ENCODE measurements at regions not wholly inside any gene's neighbourhood (a gene's known extent, or its start where the extent isn't known, plus 50 kb on each side); places are given as distances from the start of the nearest gene placed in this dataset.
"Not testable (repeated sequence)": the region's sequence is repeated elsewhere in the genome, so short reads cannot be mapped to it uniquely, and the experiment has no call there.

- DNase-seq, result no peak
Measured at GRCh38 chr3:150300388-150300787, 107.7 kb upstream of the TSC22D2 start.

- no peak for DNase-seq
Measured at GRCh38 chr3:150299201-150299600, 108.9 kb upstream of the TSC22D2 start.

- DNase-seq, result no peak
Measured at GRCh38 chr3:150296966-150297365, 111.1 kb upstream of the TSC22D2 start.

- no peak for DNase-seq
Measured at GRCh38 chr3:150296123-150296735, 111.9 kb upstream of the TSC22D2 start.

GRCh38 chr3:150293401-150294001, 114.6 kb upstream of the TSC22D2 start:
- no peak for DNase-seq

GRCh38 chr3:150292891-150293290, 115.2 kb upstream of the TSC22D2 start:
- DNase-seq, result no peak

- no peak for DNase-seq
Measured at GRCh38 chr3:150291515-150291914, 116.6 kb upstream of the TSC22D2 start.

GRCh38 chr3:150286390-150287147, 121.5 kb upstream of the TSC22D2 start:
- DNase-seq, result peak in 1 of 5 donors; percentile 15

- DNase-seq, result no peak
Measured at GRCh38 chr3:150285601-150286000, 122.5 kb upstream of the TSC22D2 start.

GRCh38 chr3:150278843-150279381, 129.2 kb upstream of the TSC22D2 start:
- no peak for DNase-seq

GRCh38 chr3:150278195-150278594, 129.9 kb upstream of the TSC22D2 start:
- DNase-seq, result no peak

- no peak for DNase-seq
Measured at GRCh38 chr3:150277444-150277843, 130.7 kb upstream of the TSC22D2 start.

GRCh38 chr3:150275941-150276340, 132.2 kb upstream of the TSC22D2 start:
- no peak for DNase-seq

- DNase-seq, result no peak
Measured at GRCh38 chr3:150274372-150274771, 133.7 kb upstream of the TSC22D2 start.

- DNase-seq, result no peak
Measured at GRCh38 chr3:150273396-150273795, 134.7 kb upstream of the TSC22D2 start.

- DNase-seq, result no peak
Measured at GRCh38 chr3:150271591-150271960, 136.5 kb upstream of the TSC22D2 start.

- no peak for DNase-seq
Measured at GRCh38 chr3:150270883-150271590, 137.1 kb upstream of the TSC22D2 start.

- DNase-seq, result not testable (repeated sequence)
Measured at GRCh38 chr3:150270444-150270843, 137.7 kb upstream of the TSC22D2 start.

- no peak for DNase-seq
Measured at GRCh38 chr3:150269526-150269925, 138.6 kb upstream of the TSC22D2 start.

- no peak for DNase-seq
Measured at GRCh38 chr3:150268426-150269391, 139.4 kb upstream of the TSC22D2 start.

- DNase-seq, result no peak
Measured at GRCh38 chr3:150267288-150267687, 140.8 kb upstream of the TSC22D2 start.

GRCh38 chr3:150265305-150265704, 142.8 kb upstream of the TSC22D2 start:
- DNase-seq, result no peak

All from T-helper 1 cell (primary cell).